A673 (cell line): ENCODE measurements at regions not wholly inside any gene's neighbourhood (a gene's known extent, or its start where the extent isn't known, plus 50 kb on each side); places are given as distances from the start of the nearest gene placed in this dataset.
"Not testable (repeated sequence)": the region's sequence is repeated elsewhere in the genome, so short reads cannot be mapped to it uniquely, and the experiment has no call there.

Experiments
- BruUV-seq: library from RNA; stranded (reverse); fragments of 400-500 nt; replicated peaks from 2 replicates; lab custom pipeline; 2021; lab: Mats Ljungman, UMichigan
- CTCF ChIA-PET: fragments of 300-600 bp; sonication (Branson Sonifier 250); formaldehyde crosslinking; loops from one replicate; lab custom pipeline; 2022; ENCODE audit warnings: antibody characterized with exemption; lab: Charles Lee
- POLR2A ChIA-PET: fragments of 300-600 bp; sonication (Branson Sonifier 250); formaldehyde crosslinking; loops from one replicate; lab custom pipeline; 2022; ENCODE audit warnings: antibody characterized with exemption; ENCODE audit not compliant: low non-redundant PET; lab: Charles Lee
- DNase-seq: peaks from one replicate; pipeline ENCODE4 v3.0.0-alpha.2; 2015; ENCODE audit warnings: low spot score
- H3K27ac ChIP-seq: fragments of 200-600 bp; sonication (generic); 2 replicates; pipeline ENCODE4 v1.5.1; 2016; ENCODE audit warnings: mixed run types, low read depth, mild to moderate bottlenecking, mixed read lengths, antibody characterized with exemption, low read length; ENCODE audit not compliant: poor library complexity, severe bottlenecking
- H3K27me3 ChIP-seq: fragments of 200-600 bp; sonication (generic); replicated peaks from 2 replicates; pipeline ENCODE4 v1.6.1; 2017; ENCODE audit warnings: mixed run types, low read depth, mild to moderate bottlenecking, mixed read lengths, antibody characterized with exemption, low read length; ENCODE audit not compliant: insufficient read depth, poor library complexity
- H3K36me3 ChIP-seq: fragments of 200-600 bp; sonication (generic); 2 replicates; pipeline ENCODE4 v1.6.1; 2016; ENCODE audit warnings: mixed run types, mild to moderate bottlenecking, mixed read lengths, antibody characterized with exemption, low read length; ENCODE audit not compliant: insufficient read depth, poor library complexity, severe bottlenecking
- H3K4me1 ChIP-seq: fragments of 200-600 bp; sonication (generic); 2 replicates; pipeline ENCODE4 v1.6.1; 2017; ENCODE audit warnings: mixed run types, mild to moderate bottlenecking, mixed read lengths, antibody characterized with exemption, low read length; ENCODE audit not compliant: insufficient read depth, poor library complexity, severe bottlenecking
- H3K4me3 ChIP-seq: fragments of 200-600 bp; sonication (generic); 2 replicates; pipeline ENCODE4 v1.5.1; 2016; ENCODE audit warnings: low read depth, mixed run types, mild to moderate bottlenecking, mixed read lengths, low read length; ENCODE audit not compliant: poor library complexity, severe bottlenecking
- H3K9me3 ChIP-seq: fragments of 200-600 bp; sonication (generic); 2 replicates; pipeline ENCODE4 v1.6.1; 2016; ENCODE audit warnings: mixed run types, low read depth, mild to moderate bottlenecking, mixed read lengths, antibody characterized with exemption, low read length; ENCODE audit not compliant: poor library complexity, severe bottlenecking
- EZH2 ChIP-seq: fragments of 200-600 bp; sonication (generic); IDR thresholded peaks from 2 replicates; pipeline ENCODE4 v1.6.1; 2017; ENCODE audit warnings: borderline replicate concordance, low read depth, mild to moderate bottlenecking, mixed read lengths, antibody characterized with exemption, low read length; ENCODE audit not compliant: poor library complexity, severe bottlenecking
- intact Hi-C: fragments of 100-400 bp; cut with micrococcal nuclease; formaldehyde crosslinking; loops from one replicate; pipeline ENCODE4 v1.10.0; 2022; ENCODE audit not compliant: unreplicated experiment
- TF ChIP-seq, protein P1 (sequence below): fragments of 300-800, 200-600 bp; sonication (generic); conservative IDR thresholded peaks from 2 replicates; pipeline ENCODE4 v1.5.1; 2017; ENCODE audit warnings: low read depth, mild to moderate bottlenecking, antibody characterized with exemption, low read length, moderate library complexity, mixed read lengths

GRCh38 chr12:19819231-19819630 is 379.9 kb downstream of the AEBP2 start:
- no TSS peak for BruUV-seq
- Histone ChIP-seq H3K27me3 (peaks cover 6% of the 10 kb centered on the region), H3K9me3 (peaks cover 2% of the 10 kb centered on the region), H3K36me3 (no peaks in the 10 kb centered on the region), H3K4me3 (no peak overlapping the region), H3K4me1 (no peaks in the 10 kb centered on the region), H3K27ac (no peak overlapping the region)
- ChIA-PET POLR2A (no interaction called here), CTCF (no interaction called here)
- DNase-seq: no peak
- TF ChIP-seq, protein P1, sequence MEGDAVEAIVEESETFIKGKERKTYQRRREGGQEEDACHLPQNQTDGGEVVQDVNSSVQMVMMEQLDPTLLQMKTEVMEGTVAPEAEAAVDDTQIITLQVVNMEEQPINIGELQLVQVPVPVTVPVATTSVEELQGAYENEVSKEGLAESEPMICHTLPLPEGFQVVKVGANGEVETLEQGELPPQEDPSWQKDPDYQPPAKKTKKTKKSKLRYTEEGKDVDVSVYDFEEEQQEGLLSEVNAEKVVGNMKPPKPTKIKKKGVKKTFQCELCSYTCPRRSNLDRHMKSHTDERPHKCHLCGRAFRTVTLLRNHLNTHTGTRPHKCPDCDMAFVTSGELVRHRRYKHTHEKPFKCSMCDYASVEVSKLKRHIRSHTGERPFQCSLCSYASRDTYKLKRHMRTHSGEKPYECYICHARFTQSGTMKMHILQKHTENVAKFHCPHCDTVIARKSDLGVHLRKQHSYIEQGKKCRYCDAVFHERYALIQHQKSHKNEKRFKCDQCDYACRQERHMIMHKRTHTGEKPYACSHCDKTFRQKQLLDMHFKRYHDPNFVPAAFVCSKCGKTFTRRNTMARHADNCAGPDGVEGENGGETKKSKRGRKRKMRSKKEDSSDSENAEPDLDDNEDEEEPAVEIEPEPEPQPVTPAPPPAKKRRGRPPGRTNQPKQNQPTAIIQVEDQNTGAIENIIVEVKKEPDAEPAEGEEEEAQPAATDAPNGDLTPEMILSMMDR: no peak
- no peak for TF ChIP-seq EZH2
- intact Hi-C loops: no loop called here

DNA sequence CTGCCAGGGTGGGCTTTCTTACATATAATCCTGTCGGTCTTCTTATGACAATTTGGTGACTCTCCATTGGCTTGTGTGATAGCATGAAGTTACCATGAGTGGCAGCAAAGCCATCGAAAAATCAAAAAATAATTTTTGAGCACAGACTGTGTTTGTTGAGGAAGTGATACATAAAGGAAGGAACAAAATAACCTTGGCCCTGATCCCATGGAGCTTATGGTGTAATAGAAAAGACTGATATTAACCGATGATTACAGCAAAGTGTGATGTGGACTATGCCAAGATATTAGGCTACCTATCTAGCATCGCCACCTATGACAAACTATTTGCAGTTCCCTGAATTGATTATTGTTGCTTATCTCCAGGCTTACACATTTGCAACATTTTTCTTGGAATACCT is 383.2 kb downstream of the AEBP2 start:
- no peak for TF ChIP-seq EZH2
- TF ChIP-seq, protein P1: no peak
- Histone ChIP-seq H3K4me3 (no peak overlapping the region), H3K27ac (no peak overlapping the region), H3K36me3 (no peaks in the 10 kb centered on the region), H3K4me1 (no peaks in the 10 kb centered on the region), H3K9me3 (no peaks in the 10 kb centered on the region), H3K27me3 (peaks cover 6% of the 10 kb centered on the region)
- ChIA-PET CTCF (no interaction called here), POLR2A (no interaction called here)
- intact Hi-C loops: no loop called here
- DNase-seq: no peak
- BruUV-seq: no TSS peak

DNA sequence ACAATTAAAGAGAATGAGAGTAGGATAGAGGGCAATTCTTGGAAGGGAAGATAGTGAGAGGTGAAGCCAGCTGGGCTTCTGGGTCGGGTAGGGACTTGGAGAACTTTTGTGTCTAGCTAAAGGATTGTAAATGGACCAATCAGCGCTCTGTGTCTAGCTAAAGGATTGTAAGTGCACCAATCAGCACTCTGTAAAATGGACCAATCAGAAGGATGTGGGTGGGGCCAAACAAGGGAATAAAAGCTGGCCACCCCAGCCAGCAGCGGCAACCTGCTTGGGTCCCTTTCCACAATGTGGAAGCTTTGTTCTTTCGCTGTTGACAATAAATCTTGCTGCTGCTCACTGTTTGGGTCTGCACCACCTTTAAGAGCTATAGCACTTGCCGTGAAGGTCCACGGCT is 384.0 kb downstream of the AEBP2 start:
- H3K27ac ChIP-seq, CTCF ChIA-PET, H3K27me3 ChIP-seq, POLR2A ChIA-PET, H3K4me1 ChIP-seq, DNase-seq, intact Hi-C loops, H3K9me3 ChIP-seq, BruUV-seq, H3K4me3 ChIP-seq, H3K36me3 ChIP-seq: not testable (repeated sequence)

- Histone ChIP-seq H3K27ac (no peak overlapping the region), H3K36me3 (no peaks in the 10 kb centered on the region), H3K27me3 (no peaks in the 10 kb centered on the region), H3K4me3 (no peak overlapping the region), H3K4me1 (no peaks in the 10 kb centered on the region), H3K9me3 (no peaks in the 10 kb centered on the region)
- no TSS peak for BruUV-seq
- CTCF ChIA-PET: no interaction called here
- no peak for DNase-seq
- TF ChIP-seq EZH2: no peak
- TF ChIP-seq, protein P1: no peak
- intact Hi-C loops: no loop called here
- POLR2A ChIA-PET: no interaction called here
Observed at GRCh38 chr12:19826980-19827550, 387.8 kb downstream of the AEBP2 start.
